Non-pigmented ciliary epithelial cell (primary cell): ENCODE measurements at regions not wholly inside any gene's neighbourhood (a gene's known extent, or its start where the extent isn't known, plus 50 kb on each side); places are given as distances from the start of the nearest gene placed in this dataset.
"Not testable (repeated sequence)": the region's sequence is repeated elsewhere in the genome, so short reads cannot be mapped to it uniquely, and the experiment has no call there.

ENCODE experiments used
- DNase-seq: peaks from one replicate; pipeline ENCODE4 v3.0.0-alpha.2; 2010; ENCODE audit warnings: low read depth

GRCh38 chr2:122328816-122329215 is 573.4 kb downstream of the TSN start:
- DNase-seq: no peak

DNA sequence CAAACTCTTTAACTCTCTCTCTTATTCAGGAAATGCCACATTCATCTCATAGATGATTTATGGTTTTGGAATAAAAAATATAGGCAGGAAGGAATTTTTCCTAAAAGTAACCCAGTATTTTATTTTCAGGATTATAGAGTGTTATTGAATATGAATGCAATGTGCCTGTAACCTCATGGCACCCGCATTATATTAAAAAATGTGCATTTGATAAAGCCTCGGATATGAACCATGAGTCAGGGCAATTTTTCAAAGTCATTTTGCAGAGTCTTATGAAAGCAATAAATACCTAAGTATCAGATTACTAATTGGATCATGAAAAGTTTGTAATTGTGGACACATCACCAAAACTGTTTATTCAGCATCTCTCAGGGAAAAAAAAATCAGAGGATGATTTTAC is 573.8 kb downstream of the TSN start:
- DNase-seq: no peak

DNA sequence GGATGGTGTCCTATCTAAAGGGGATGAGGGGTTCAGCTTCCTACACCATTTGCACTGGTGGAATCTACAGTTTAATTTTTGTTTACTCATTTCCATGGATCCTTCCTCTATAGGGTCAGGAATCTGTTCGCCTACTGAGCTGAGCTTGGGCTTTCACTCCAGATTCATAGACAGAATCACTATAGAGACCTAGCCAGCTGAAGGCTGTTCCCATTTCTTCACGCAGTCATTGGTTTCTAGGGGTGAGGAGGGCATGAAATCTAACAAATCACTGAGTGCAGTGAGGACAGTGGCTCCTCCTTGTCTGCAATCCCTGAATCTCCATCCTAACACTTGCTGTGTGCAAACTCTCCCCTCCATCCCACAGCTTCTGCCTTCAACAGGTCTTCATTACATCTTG is 578.5 kb downstream of the TSN start:
- no peak for DNase-seq

DNA sequence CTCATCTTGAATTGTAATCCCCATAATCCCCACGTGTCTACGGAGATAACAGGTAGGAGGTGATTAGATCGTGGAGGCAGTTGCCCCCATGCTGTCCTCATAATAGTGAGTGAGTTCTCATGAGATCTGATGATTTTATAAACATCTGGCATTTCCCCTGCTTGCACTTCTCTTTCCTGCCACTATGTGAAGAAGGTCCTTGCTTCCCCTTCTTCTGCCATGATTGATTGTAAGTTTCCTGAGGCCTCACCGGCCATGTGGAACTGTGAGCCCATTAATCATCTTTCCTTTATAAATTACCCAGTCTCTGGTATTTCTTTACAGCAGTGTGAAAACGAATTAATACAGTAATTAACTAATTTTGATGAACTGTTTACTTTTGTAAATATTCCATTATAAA is 582.5 kb downstream of the TSN start:
- DNase-seq: no peak

GRCh38 chr2:122340246-122340645 is 584.8 kb downstream of the TSN start:
- DNase-seq: no peak

GRCh38 chr2:122341007-122341406 is 585.6 kb downstream of the TSN start:
- no peak for DNase-seq

DNA sequence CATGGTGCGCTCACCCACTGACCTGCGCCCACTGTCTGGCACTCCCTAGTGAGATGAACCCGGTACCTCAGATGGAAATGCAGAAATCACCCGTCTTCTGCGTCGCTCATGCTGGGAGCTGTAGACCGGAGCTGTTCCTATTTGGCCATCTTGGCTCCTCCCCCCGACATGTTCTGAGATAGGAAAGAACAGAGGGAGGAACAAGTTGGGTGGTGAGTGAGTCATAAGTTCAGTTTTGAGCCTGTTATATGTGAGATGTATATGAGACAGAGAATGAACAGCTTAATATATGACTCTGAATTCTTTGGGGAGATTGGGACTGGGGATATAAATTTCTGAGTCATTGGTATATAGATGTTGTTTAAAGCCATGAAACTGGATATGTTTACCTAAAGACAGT is 596.7 kb downstream of the TSN start:
- not testable (repeated sequence) for DNase-seq

DNA sequence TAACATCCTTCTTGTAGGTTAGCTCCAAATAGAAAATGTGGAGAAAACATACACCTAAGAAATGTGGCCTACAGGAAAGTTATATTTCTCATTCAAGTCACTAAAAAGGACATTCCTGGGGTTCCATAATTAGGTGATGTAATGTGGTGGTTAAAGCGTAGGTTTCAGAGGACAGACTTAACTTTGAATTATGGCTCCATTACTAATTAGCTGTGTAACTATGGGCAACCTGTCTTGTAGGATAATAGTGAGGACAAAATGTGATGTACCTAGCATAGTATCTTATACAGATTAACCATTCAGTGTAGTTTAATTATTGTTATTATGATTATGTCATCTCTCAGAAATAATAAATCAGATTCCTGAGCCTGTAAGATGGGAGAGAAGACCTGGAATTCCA is 602.5 kb downstream of the TSN start:
- no peak for DNase-seq

DNA sequence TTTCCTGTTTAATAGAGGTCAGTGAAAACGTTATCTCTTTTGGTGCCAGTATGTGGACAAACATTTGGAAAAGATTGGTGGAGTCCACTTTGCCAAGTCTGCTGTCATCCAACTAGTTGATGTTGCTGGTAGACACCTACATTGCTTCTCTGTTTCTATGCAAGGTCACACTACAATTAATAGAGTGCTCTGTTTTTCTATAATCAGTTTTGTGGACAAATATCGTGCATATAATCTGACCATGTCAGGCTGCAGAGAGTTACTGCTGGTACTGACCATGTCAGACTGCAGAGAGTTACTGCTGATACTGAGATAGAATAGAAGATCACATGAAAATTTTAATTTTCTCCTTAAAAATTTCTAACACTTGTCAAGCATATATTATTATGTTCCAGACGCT is 603.3 kb downstream of the TSN start:
- no peak for DNase-seq

DNA sequence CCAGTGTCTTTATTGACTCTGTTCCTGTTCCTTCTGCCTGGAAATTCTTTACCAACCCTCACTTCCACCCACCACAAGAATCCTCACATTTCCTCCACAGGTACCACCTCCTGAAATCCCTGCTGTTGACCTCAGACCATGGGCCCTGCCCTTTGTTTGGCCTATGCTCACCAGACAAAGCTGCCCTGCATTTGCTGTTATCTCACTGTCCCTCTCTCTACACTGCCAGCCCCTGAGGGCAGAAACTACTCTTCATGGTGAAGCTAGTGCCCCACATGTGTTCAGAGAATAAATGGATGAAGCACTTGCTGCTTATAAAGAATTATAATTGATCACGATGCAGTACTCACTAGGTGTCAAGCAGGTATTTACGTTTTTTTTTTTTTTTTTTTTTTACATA is 608.4 kb downstream of the TSN start:
- no peak for DNase-seq

GRCh38 chr2:122366427-122366826 is 611.0 kb downstream of the TSN start:
- no peak for DNase-seq

GRCh38 chr2:122366969-122367645 is 611.7 kb downstream of the TSN start:
- DNase-seq: no peak

DNA sequence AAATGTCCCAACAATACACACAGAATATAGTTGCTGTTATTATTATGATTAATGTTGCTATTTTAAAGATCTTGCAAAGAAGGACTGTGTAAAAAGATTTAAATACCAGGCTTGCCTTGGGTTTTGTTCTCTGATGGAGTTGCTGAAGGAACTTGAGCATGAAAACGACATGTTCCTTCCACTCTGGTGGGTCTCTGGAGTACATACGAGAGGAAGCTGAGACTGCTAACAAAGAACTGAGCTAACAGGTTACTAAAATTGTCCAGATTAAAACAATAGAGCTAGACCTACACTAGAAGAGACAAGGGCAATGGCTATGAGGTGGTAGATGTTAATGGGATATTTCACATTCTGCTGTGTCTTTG is 612.2 kb downstream of the TSN start:
- no peak for DNase-seq

GRCh38 chr2:122368576-122369243 is 613.3 kb downstream of the TSN start:
- DNase-seq: no peak

DNA sequence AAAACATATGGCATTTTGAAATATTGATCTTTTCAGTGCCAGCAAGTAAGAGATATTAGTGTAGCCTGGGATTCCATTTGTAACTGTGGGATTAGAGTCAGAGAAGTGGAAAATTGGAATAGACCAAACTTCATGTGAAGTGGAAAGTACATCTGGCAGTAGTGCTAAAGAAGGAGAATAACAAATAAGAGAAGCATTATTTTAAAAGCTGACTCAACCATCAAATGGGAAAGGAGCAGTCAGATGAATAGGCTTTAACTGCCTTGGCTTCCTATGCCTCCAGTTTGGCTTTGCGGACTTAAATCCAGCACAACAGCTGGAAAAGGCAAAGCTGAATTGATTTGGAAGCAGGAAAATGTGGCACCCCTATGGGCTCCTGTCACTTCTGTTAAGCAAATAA is 623.1 kb downstream of the TSN start:
- no peak for DNase-seq

GRCh38 chr2:122384768-122385333 is 629.4 kb downstream of the TSN start:
- no peak for DNase-seq

- DNase-seq: no peak
These were observed 632.8 kb downstream of the TSN start for GRCh38 chr2:122388208-122388607.

- no peak for DNase-seq
These were observed 634.2 kb downstream of the TSN start for GRCh38 chr2:122389694-122390093.

DNA sequence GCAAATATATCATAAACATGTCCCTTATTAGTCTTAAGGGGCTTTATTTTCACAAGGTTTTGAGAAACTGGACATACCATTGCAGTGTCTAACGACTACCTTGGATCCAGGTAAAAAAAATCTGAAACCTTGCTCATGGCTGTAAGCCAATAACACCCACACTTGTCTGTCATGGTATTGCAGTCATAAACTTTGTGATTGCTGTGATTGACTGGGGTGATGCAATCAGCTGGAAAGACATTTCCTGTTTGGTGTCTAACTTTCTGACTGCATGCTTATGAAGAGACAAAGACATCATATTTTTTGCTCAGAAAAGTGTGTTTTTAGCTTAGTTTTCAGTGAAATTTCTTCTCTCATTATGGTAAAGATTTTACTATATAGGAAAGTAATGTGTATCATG is 635.0 kb downstream of the TSN start:
- DNase-seq: no peak

DNA sequence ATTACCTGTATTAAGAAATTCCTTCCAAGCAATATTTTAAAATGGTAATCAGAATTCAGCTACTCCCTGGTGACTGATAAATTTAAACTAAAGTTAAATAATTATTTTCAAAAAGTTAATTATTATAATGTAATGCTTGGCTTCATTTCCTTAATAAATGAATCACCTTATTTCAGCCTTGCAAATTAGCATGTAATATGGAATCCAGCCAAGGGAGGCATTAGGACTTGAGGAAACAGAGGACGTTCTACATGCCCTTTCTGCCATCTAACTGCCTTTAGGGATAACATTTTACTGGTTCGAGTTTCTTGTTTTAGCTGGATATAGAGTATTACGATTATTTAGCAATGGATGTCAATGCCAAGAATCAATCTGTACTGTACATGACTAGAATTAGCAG is 636.3 kb downstream of the TSN start:
- no peak for DNase-seq

DNA sequence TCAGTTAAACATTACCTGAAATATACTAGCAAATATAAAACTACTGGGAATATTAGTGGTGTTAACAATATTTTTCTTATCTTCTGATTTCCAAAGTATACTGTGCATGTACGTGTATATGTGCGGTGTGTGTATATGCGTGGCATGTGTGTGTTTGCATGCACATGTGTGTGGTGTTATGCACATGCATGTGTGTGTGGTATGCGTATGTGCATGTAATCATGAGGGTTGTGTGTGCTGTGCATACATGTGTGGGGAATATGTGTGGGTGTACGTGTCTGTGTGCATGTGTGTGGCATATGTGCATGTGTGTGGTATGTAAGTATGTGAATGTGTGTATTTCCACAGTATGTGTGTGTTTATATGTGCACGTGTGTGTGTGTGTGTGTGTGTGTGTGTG is 640.2 kb downstream of the TSN start:
- no peak for DNase-seq

- no peak for DNase-seq
These were observed 655.8 kb downstream of the TSN start for GRCh38 chr2:122411231-122411630.

DNA sequence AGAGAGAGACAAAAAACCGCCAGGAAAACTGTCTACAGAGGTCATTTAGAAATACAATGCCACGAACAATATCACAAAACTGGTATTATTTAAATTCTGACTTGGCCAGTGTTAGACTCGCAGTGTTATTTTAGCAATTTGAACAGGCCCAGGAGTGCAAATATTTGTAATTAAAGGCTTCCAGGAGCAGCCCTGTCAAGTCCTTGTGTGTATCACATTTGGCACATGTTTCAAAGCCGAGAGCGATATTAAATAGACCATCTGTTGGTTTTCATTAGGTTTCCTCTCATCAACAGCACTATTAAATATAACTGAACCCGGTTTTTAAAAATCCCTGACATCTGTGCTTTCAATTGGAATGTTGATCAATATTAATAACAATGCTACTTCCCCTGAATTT is 656.9 kb downstream of the TSN start:
- no peak for DNase-seq

DNA sequence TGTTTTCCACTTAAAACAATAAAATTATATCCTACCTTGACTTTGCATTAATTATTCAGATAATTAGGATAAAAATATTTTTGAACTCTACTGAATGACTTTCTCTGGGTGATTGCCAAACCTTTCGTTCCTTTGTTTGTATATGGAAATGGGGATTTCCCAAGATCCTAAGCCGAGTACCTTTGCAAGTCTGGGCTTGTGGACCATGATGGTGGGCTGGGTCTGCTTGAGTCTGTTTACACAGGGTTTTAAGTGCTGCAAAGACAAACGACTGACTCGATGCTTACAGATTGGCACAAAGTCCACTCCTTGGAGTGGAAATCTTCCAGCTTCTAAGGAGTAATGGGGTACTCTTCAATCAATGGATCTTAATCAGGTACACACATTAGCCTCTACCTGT is 659.5 kb downstream of the TSN start:
- no peak for DNase-seq
